Cardiac fibroblast (primary cell): ENCODE measurements at regions not wholly inside any gene's neighbourhood (a gene's known extent, or its start where the extent isn't known, plus 50 kb on each side); places are given as distances from the start of the nearest gene placed in this dataset.

Source experiments
- DNase-seq, 2 donors: peaks; one replicate each; pipeline versions ENCODE4 v3.0.0 to v3.0.0-alpha.2; 2010; ENCODE audit warnings: low read depth in 2 of 2
- H3K4me3 ChIP-seq, 2 donors: replicated peaks in 1 of 2; 1 replicate in 1 of 2; 2 replicates in 1 of 2; pipeline ENCODE4 v1.5.1; 2011; ENCODE audit warnings: low read depth in 2 of 2, low read length in 2 of 2, mild to moderate bottlenecking in 2 of 2, moderate library complexity in 1 of 2
- CTCF ChIP-seq: IDR thresholded peaks from one replicate; pipeline ENCODE4 v1.5.1; 2011; ENCODE audit warnings: low read depth, mild to moderate bottlenecking, low read length, inconsistent platforms

- DNase-seq = no peak
- no peak for TF ChIP-seq CTCF
- no peak overlapping the region for H3K4me3 ChIP-seq
Observed at GRCh38 chr6:44543664-44544063, 156.2 kb downstream of the CDC5L start.

- no peak for DNase-seq
- no peak for TF ChIP-seq CTCF
- H3K4me3 ChIP-seq = no peak overlapping the region
Observed at GRCh38 chr6:44545224-44545623, 157.7 kb downstream of the CDC5L start.

GRCh38 chr6:44548319-44548718, 160.8 kb downstream of the CDC5L start:
- TF ChIP-seq CTCF = no peak
- no peak for DNase-seq
- H3K4me3 ChIP-seq = no peak overlapping the region

GRCh38 chr6:44549516-44549915, 162.0 kb downstream of the CDC5L start:
- TF ChIP-seq CTCF = no peak
- DNase-seq = no peak
- no peak overlapping the region for H3K4me3 ChIP-seq

GRCh38 chr6:44554194-44554593, 166.7 kb downstream of the CDC5L start:
- TF ChIP-seq CTCF = no peak
- no peak overlapping the region for H3K4me3 ChIP-seq
- no peak for DNase-seq

GRCh38 chr6:44554861-44555260, 167.4 kb downstream of the CDC5L start:
- no peak for DNase-seq
- TF ChIP-seq CTCF = no peak
- no peak overlapping the region for H3K4me3 ChIP-seq

GRCh38 chr6:44556046-44556445, 168.5 kb downstream of the CDC5L start:
- DNase-seq = no peak
- no peak overlapping the region for H3K4me3 ChIP-seq
- no peak for TF ChIP-seq CTCF
